HG03439 (cell line): ENCODE measurements at regions not wholly inside any gene's neighbourhood (a gene's known extent, or its start where the extent isn't known, plus 50 kb on each side); places are given as distances from the start of the nearest gene placed in this dataset.
"Not testable (repeated sequence)": the region's sequence is repeated elsewhere in the genome, so short reads cannot be mapped to it uniquely, and the experiment has no call there.

Experiments used
- ATAC-seq: cut with Tn5 transposase; IDR thresholded peaks from one replicate; pipeline ENCODE4 v1.9.1; 2021; ENCODE audit warnings: mild to moderate bottlenecking, moderate library complexity; ENCODE audit not compliant: unreplicated experiment

GRCh38 chr20:48339190-48339985 lies 488.4 kb downstream of the PREX1 start:
- ATAC-seq, result peak; percentile 61

- no peak for ATAC-seq
These were observed 489.1 kb downstream of the PREX1 start for GRCh38 chr20:48338717-48339116.

GRCh38 chr20:48336597-48336996 lies 491.2 kb downstream of the PREX1 start:
- no peak for ATAC-seq

- no peak for ATAC-seq
These were observed 492.3 kb downstream of the PREX1 start for GRCh38 chr20:48335308-48336050.

- ATAC-seq, result no peak
These were observed 494.1 kb downstream of the PREX1 start for GRCh38 chr20:48333707-48334106.

- ATAC-seq, result no peak
These were observed 495.2 kb downstream of the PREX1 start for GRCh38 chr20:48332555-48332954.

- no peak for ATAC-seq
These were observed 496.1 kb downstream of the PREX1 start for GRCh38 chr20:48331518-48332286.

- ATAC-seq, result no peak
These were observed 497.8 kb downstream of the PREX1 start for GRCh38 chr20:48329676-48330664.

GRCh38 chr20:48329031-48329615 lies 498.7 kb downstream of the PREX1 start:
- no peak for ATAC-seq

- ATAC-seq, result not testable (repeated sequence)
These were observed 500.0 kb downstream of the PREX1 start for GRCh38 chr20:48327848-48328247.

GRCh38 chr20:48326868-48327267 lies 500.9 kb downstream of the PREX1 start:
- ATAC-seq, result no peak

- ATAC-seq, result no peak
These were observed 501.4 kb downstream of the PREX1 start for GRCh38 chr20:48326434-48326691.

GRCh38 chr20:48325656-48326433 lies 502.0 kb downstream of the PREX1 start:
- ATAC-seq, result no peak

- no peak for ATAC-seq
These were observed 503.1 kb downstream of the PREX1 start for GRCh38 chr20:48324744-48325143.

GRCh38 chr20:48321271-48321670 lies 506.5 kb downstream of the PREX1 start:
- no peak for ATAC-seq

- no peak for ATAC-seq
These were observed 507.7 kb downstream of the PREX1 start for GRCh38 chr20:48319943-48320584.

GRCh38 chr20:48317578-48317977 lies 510.2 kb downstream of the PREX1 start:
- ATAC-seq, result no peak

- ATAC-seq, result no peak
These were observed 512.7 kb downstream of the PREX1 start for GRCh38 chr20:48314925-48315592.
